Gastroesophageal sphincter (tissue), 4 donors: ENCODE measurements at regions not wholly inside any gene's neighbourhood (a gene's known extent, or its start where the extent isn't known, plus 50 kb on each side); places are given as distances from the start of the nearest gene placed in this dataset.
A peak's percentile ranks its signal among the peaks of the same experiment; 100 is the strongest.

Experiments
- ATAC-seq: fragments of 150-250 bp; one replicate; pipeline ENCODE4 v1.9.1; 2016; ENCODE audit warnings: mild to moderate bottlenecking, moderate library complexity
- H3K27ac ChIP-seq, 4 donors: fragments of 200-600 bp; sonication (generic) in 3 of 4; 1 replicate in 3 of 4; 2 replicates in 1 of 4; pipeline ENCODE4 v1.5.1; 2016 to 2019
- H3K27me3 ChIP-seq: fragments of 200-600 bp; sonication (generic); one replicate; pipeline ENCODE4 v1.5.1; 2019
- H3K36me3 ChIP-seq, 2 donors: fragments of 200-600 bp; sonication (generic); one replicate each; pipeline ENCODE4 v1.5.1; 2019; ENCODE audit warnings: control low read depth in 1 of 2
- H3K4me1 ChIP-seq, 3 donors: fragments of 200-600 bp; sonication (generic); 1 replicate in 2 of 3; 2 replicates in 1 of 3; pipeline ENCODE4 v1.5.1; 2016 to 2019; ENCODE audit warnings: control low read depth in 2 of 3
- H3K4me3 ChIP-seq, 2 donors: fragments of 200-600 bp; sonication (generic); one replicate each; pipeline ENCODE4 v1.5.1; 2019; ENCODE audit warnings: mild to moderate bottlenecking in 1 of 2, moderate library complexity in 1 of 2
- H3K9me3 ChIP-seq, 3 donors: fragments of 200-600 bp; sonication (generic); one replicate each; pipeline ENCODE4 v1.5.1; 2017 to 2019; ENCODE audit warnings: control low read depth in 2 of 3
- EP300 ChIP-seq: sonication (generic); formaldehyde crosslinking; IDR thresholded peaks from one replicate; pipeline ENCODE4 v1.6.1; 2017; ENCODE audit warnings: antibody characterized with exemption, mild to moderate bottlenecking
- POLR2A ChIP-seq, 2 donors: fragments of 450-650 bp; IDR thresholded peaks; one replicate each; pipeline ENCODE4 v1.6.1; 2017; ENCODE audit warnings: antibody characterized with exemption in 2 of 2, mild to moderate bottlenecking in 2 of 2, moderate library complexity in 1 of 2
- POLR2AphosphoS5 ChIP-seq: sonication (generic); formaldehyde crosslinking; IDR thresholded peaks from one replicate; pipeline ENCODE4 v1.6.1; 2017; ENCODE audit warnings: antibody characterized with exemption
- WGBS, 2 donors: methylation state at CpG; one replicate each; pipeline ENCODE4 v1.1.5; 2018; ENCODE audit warnings: low coverage in 1 of 2; 5-methylcytosine and 5-hydroxymethylcytosine counted together
- TF ChIP-seq, protein P1 (sequence below), 4 experiments: fragments of 200-600 bp in 2 of 4; fragments of 450-650 bp in 2 of 4; sonication (generic) in 1 of 4; IDR thresholded peaks; one replicate each; pipeline ENCODE4 v1.5.1; 2017 to 2019; ENCODE audit warnings: antibody characterized with exemption in 4 of 4, mild to moderate bottlenecking in 2 of 4, moderate library complexity in 2 of 4

DNA sequence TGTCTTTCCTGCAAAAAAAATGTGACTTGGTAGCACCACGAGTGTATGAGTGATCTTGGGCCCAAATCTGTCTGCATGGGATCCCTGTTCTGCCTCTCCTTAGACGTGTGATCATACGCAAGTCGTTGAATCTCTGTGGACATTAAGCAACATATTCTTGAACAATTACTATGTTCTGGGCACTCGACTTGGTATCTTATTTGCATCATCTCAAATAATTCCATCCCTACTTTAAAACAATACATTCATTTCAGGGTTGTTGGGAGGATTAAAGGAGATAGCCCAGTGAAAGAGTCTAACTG, 145.4 kb upstream of the CPEB2 start:
- WGBS, 2 donors: 79 to 87% methylated on average over 5 of the region's 5 CpGs
- Histone ChIP-seq H3K4me1 (peaks cover 5 to 28% (median 7%) of the 10 kb centered on the region in 3 donors), H3K27ac (peak overlapping the region in 3 of 4 donors; percentile 61 to 73 (median 67)), H3K9me3 (no peaks in the 10 kb centered on the region), H3K27me3 (no peaks in the 10 kb centered on the region), H3K36me3 (no peaks in the 10 kb centered on the region), H3K4me3 (no peak overlapping the region)
- ATAC-seq: no peak
- TF ChIP-seq, protein P1, sequence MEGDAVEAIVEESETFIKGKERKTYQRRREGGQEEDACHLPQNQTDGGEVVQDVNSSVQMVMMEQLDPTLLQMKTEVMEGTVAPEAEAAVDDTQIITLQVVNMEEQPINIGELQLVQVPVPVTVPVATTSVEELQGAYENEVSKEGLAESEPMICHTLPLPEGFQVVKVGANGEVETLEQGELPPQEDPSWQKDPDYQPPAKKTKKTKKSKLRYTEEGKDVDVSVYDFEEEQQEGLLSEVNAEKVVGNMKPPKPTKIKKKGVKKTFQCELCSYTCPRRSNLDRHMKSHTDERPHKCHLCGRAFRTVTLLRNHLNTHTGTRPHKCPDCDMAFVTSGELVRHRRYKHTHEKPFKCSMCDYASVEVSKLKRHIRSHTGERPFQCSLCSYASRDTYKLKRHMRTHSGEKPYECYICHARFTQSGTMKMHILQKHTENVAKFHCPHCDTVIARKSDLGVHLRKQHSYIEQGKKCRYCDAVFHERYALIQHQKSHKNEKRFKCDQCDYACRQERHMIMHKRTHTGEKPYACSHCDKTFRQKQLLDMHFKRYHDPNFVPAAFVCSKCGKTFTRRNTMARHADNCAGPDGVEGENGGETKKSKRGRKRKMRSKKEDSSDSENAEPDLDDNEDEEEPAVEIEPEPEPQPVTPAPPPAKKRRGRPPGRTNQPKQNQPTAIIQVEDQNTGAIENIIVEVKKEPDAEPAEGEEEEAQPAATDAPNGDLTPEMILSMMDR (IDR thresholded peaks at IDR 0.05): no peak
- TF ChIP-seq POLR2A (IDR thresholded peaks at IDR 0.05) (no peak), EP300 (no peak), POLR2AphosphoS5 (no peak)

GRCh38 chr4:14857475-14857874, 144.8 kb upstream of the CPEB2 start:
- no peak overlapping the region for H3K4me3 ChIP-seq
- no peak for ATAC-seq
- H3K27ac ChIP-seq: peak overlapping the region in 1 of 4 donors; percentile 73
- TF ChIP-seq POLR2AphosphoS5 (no peak), EP300 (no peak), POLR2A (IDR thresholded peaks at IDR 0.05) (no peak)
- TF ChIP-seq, protein P1 (IDR thresholded peaks at IDR 0.05): no peak
- H3K4me1 ChIP-seq: peaks cover 5 to 30% (median 7%) of the 10 kb centered on the region in 3 donors
- no peaks in the 10 kb centered on the region for H3K36me3 ChIP-seq
- no peaks in the 10 kb centered on the region for H3K27me3 ChIP-seq
- 33 to 90% methylated on average over 2 to 3 of the region's 3 CpGs for WGBS, 2 donors
- no peaks in the 10 kb centered on the region for H3K9me3 ChIP-seq

- Histone ChIP-seq H3K36me3 (no peaks in the 10 kb centered on the region), H3K4me1 (peaks cover 5 to 35% (median 10%) of the 10 kb centered on the region in 3 donors), H3K9me3 (no peaks in the 10 kb centered on the region), H3K27me3 (no peaks in the 10 kb centered on the region), H3K27ac (no peak overlapping the region), H3K4me3 (no peak overlapping the region)
- whole genome bisulfite sequencing, 2 donors: 87 to 94% methylated on average over 3 of the region's 3 CpGs
- no peak for ATAC-seq
- TF ChIP-seq, protein P1 (IDR thresholded peaks at IDR 0.05): no peak
- TF ChIP-seq POLR2AphosphoS5: no peak
- TF ChIP-seq POLR2A (IDR thresholded peaks at IDR 0.05): no peak
Observed at GRCh38 chr4:14857981-14858380, 144.3 kb upstream of the CPEB2 start.

- Histone ChIP-seq H3K27me3 (no peaks in the 10 kb centered on the region), H3K36me3 (no peaks in the 10 kb centered on the region), H3K9me3 (no peaks in the 10 kb centered on the region), H3K27ac (peak overlapping the region in 3 of 4 donors; percentile 79 to 90 (median 87)), H3K4me1 (peaks cover 4 to 62% (median 7%) of the 10 kb centered on the region in 3 donors), H3K4me3 (peak overlapping the region in 1 of 2 donors; percentile 21)
- TF ChIP-seq EP300: no peak
- TF ChIP-seq POLR2AphosphoS5: no peak
- TF ChIP-seq POLR2A (IDR thresholded peaks at IDR 0.05): no peak
- TF ChIP-seq, protein P1 (IDR thresholded peaks at IDR 0.05): no peak
- WGBS, 2 donors: 34 to 46% methylated on average over 6 to 9 of the region's 33 CpGs
- no peak for ATAC-seq
Observed at GRCh38 chr4:14862891-14863290, 139.4 kb upstream of the CPEB2 start.

DNA sequence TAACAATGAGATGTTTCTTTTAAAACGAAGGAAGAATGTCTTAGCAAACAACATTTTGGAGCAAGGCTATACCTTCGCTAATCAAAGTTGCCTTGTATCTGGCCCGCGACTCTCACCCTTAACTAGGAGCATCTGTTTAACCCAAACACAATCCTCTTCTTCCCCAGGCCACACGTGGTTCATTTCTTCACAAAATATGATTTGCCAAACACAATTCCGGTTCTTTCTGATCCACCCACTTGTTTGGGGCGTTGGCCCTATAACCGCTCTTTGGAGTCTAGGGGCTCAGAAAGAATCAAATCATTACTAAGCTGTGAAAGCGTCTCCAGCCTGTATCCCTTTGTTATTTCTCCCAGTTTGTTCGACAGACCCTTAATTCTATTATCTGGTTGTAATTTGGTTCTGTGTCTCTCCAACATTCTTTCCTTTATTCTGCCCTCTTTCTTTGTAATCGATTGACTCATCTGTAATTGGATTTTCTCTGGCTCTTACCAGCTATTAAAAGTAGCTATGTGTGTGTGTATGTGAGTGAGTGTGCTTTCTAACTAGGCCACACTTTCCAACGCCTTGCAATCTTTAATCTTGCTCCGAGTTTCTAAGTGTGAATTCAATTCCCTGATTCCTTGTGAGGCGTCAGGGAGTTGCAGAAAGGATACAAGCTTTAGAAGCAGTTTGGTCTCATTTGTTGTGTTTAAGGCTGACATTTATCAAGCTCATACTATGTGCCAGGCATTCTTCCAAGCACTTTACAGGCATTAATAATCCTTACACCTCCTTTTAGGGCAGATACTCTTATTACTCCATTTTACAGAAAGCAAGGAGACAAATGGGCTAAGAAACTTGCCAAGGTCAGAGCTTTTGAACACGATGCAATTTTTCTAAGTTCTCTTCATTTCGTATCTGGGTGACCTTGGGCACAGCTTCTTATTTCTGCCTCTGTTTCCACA, 138.6 kb upstream of the CPEB2 start:
- H3K4me1 ChIP-seq: peaks cover 4 to 69% (median 8%) of the 10 kb centered on the region in 3 donors

More for the DNA sequence above, 138.6 kb upstream of the CPEB2 start:
- Histone ChIP-seq H3K36me3 (no peaks in the 10 kb centered on the region), H3K9me3 (no peaks in the 10 kb centered on the region), H3K27me3 (no peaks in the 10 kb centered on the region), H3K4me3 (no peak overlapping the region), H3K27ac (peak overlapping the region; percentile 79 to 91 (median 88))
- WGBS, 2 donors: 33 to 55% methylated on average over 14 of the region's 16 CpGs
- TF ChIP-seq, protein P1 (IDR thresholded peaks at IDR 0.05): no peak
- TF ChIP-seq POLR2AphosphoS5: peak; percentile 74
- TF ChIP-seq POLR2A (IDR thresholded peaks at IDR 0.05): no peak
- TF ChIP-seq EP300: no peak
- ATAC-seq: peak; percentile 52
